PC-3 (cell line): ENCODE measurements at regions not wholly inside any gene's neighbourhood (a gene's known extent, or its start where the extent isn't known, plus 50 kb on each side); places are given as distances from the start of the nearest gene placed in this dataset.
A peak's percentile ranks its signal among the peaks of the same experiment; 100 is the strongest.

Experiments used
- ATAC-seq: fragments of 200-7000 bp; cut with Tn5 transposase; 2 replicates; pipeline ENCODE4 v1.9.1; 2020; ENCODE audit warnings: mild to moderate bottlenecking, moderate library complexity
- BruUV-seq: library from RNA; stranded (reverse); fragments of 400-500 nt; replicated peaks from 2 replicates; lab custom pipeline; 2021; lab: Mats Ljungman, UMichigan
- CTCF ChIA-PET: fragments of 300-600 bp; sonication (Branson Sonifier 250); formaldehyde crosslinking; loops from one replicate; lab custom pipeline; 2022; ENCODE audit warnings: antibody characterized with exemption; lab: Charles Lee
- POLR2A ChIA-PET: fragments of 300-600 bp; sonication (Branson Sonifier 250); formaldehyde crosslinking; loops from one replicate; lab custom pipeline; 2022; ENCODE audit warnings: antibody characterized with exemption; ENCODE audit not compliant: unreplicated experiment; lab: Charles Lee
- DNase-seq: peaks from one replicate; pipeline ENCODE4 v3.0.0-alpha.2; 2015
- H2AFZ ChIP-seq: fragments of 300-600 bp; sonication (generic); 2 replicates; pipeline ENCODE4 v1.6.0; 2016; ENCODE audit warnings: antibody characterized with exemption, low read length
- H3F3A ChIP-seq: fragments of 300-600 bp; sonication (generic); one replicate; pipeline ENCODE4 v1.6.0; 2017; ENCODE audit warnings: antibody characterized with exemption, low read length, control low read depth, mild to moderate bottlenecking; ENCODE audit not compliant: unreplicated experiment
- H3K27ac ChIP-seq: fragments of 300-600 bp; sonication (generic); 2 replicates; pipeline ENCODE4 v1.5.1; 2016; ENCODE audit warnings: mild to moderate bottlenecking, low read length
- H3K27me3 ChIP-seq: fragments of 300-600 bp; sonication (generic); 2 replicates; pipeline ENCODE4 v1.6.1; 2016; ENCODE audit warnings: low read length, mixed read lengths
- H3K36me3 ChIP-seq: fragments of 300-600 bp; sonication (generic); 2 replicates; pipeline ENCODE4 v1.6.1; 2016; ENCODE audit warnings: low read depth, mixed run types, low read length, mixed read lengths
- H3K4me1 ChIP-seq: fragments of 300-600 bp; sonication (generic); 2 replicates; pipeline ENCODE4 v1.5.1; 2016; ENCODE audit warnings: low read length; ENCODE audit not compliant: insufficient read depth
- H3K4me2 ChIP-seq: fragments of 300-600 bp; sonication (generic); 2 replicates; pipeline ENCODE4 v1.6.0; 2016; ENCODE audit warnings: low read length
- H3K4me3 ChIP-seq: fragments of 300-600 bp; sonication (generic); 2 replicates; pipeline ENCODE4 v1.5.1; 2016; ENCODE audit warnings: mild to moderate bottlenecking, low read length, mixed read lengths
- H3K79me2 ChIP-seq: fragments of 300-600 bp; sonication (generic); 2 replicates; pipeline ENCODE4 v1.6.1; 2017; ENCODE audit warnings: low read length, mixed read lengths
- H3K9ac ChIP-seq: fragments of 300-600 bp; sonication (generic); 2 replicates; pipeline ENCODE4 v1.6.0; 2016; ENCODE audit warnings: mild to moderate bottlenecking, low read length
- H3K9me2 ChIP-seq: fragments of 300-600 bp; sonication (generic); replicated peaks from 2 replicates; pipeline ENCODE4 v1.6.1; 2016; ENCODE audit warnings: mixed run types, low read length, mixed read lengths
- H3K9me3 ChIP-seq: fragments of 300-600 bp; sonication (generic); 2 replicates; pipeline ENCODE4 v1.6.1; 2016; ENCODE audit warnings: low read length, mixed read lengths
- H4K20me1 ChIP-seq: fragments of 300-600 bp; sonication (generic); 2 replicates; pipeline ENCODE4 v1.6.1; 2016; ENCODE audit warnings: low read length, mixed read lengths
- EZH2 ChIP-seq: fragments of 300-600 bp; sonication (generic); IDR thresholded peaks from one replicate; pipeline ENCODE4 v1.6.1; 2017; ENCODE audit warnings: antibody characterized with exemption, mild to moderate bottlenecking, low read length; ENCODE audit not compliant: unreplicated experiment
- EZH2phosphoT487 ChIP-seq: fragments of 300-600 bp; sonication (generic); IDR thresholded peaks from 2 replicates; pipeline ENCODE4 v1.6.1; 2018; ENCODE audit warnings: mild to moderate bottlenecking, antibody characterized with exemption, low read length, borderline replicate concordance
- intact Hi-C: fragments of 100-400 bp; cut with micrococcal nuclease; formaldehyde crosslinking; loops from 2 replicates; pipeline ENCODE4 v1.9.0; 2023
- TF ChIP-seq, protein P1 (sequence below): fragments of 300-600 bp; sonication (generic); conservative IDR thresholded peaks from 2 replicates; pipeline ENCODE4 v1.5.1; 2017; ENCODE audit warnings: antibody characterized with exemption, low read depth, mild to moderate bottlenecking, low read length

DNA sequence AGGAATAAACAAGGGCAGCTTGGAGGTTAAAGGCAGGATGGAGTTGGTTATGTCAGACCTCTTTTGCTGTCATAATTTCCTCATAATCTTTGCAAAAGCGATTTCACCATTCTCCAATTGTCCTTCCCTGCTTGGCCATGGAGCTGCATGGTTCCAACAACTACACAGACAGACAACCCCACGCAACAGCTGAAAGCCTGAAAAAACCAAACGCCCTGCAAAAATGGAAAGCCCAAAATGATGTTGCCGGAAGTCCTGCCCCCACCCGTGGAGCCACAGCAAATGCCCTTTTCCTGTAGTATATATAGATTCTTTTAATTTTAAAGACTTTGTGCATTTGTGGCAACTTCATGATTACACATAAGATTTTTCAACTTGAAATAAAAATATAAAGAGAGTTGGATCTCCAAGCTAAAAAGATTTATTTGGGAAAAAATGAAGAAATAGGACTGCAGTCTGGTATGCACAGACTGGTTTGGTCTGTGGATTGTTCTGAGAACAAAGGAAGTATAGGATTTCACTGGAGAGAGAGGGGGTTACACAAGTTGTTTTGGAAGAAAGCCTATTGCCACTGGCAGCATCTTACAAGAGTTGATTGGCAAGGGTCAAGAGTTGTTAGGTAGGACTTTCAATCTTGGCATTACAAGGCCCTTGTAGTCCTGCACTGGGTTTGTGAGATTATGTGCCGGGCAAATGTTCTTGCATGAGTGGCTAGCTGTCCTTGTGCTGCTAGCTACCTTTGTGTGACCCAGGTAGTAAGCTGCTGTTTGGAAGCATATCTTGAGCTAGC lies 190.0 kb downstream of the C6orf118 start:
- Histone ChIP-seq H3K9ac (peak overlapping the region; percentile 56), H4K20me1 (no peaks in the 10 kb centered on the region), H2AFZ (peak overlapping the region; percentile 49; the same call in 1 of the 2 replicates), H3K36me3 (no peaks in the 10 kb centered on the region), H3K4me3 (peak overlapping the region; percentile 25; the same call in 1 of the 2 replicates), H3K4me2 (peak overlapping the region; percentile 58), H3F3A (no peaks in the 10 kb centered on the region), H3K27me3 (no peaks in the 10 kb centered on the region), H3K4me1 (peaks cover 19% of the 10 kb centered on the region), H3K79me2 (no peaks in the 10 kb centered on the region), H3K9me2 (no peaks in the 10 kb centered on the region), H3K9me3 (no peaks in the 10 kb centered on the region), H3K27ac (peak overlapping the region; percentile 93)
- TF ChIP-seq EZH2phosphoT487 (no peak), EZH2 (no peak)
- TF ChIP-seq, protein P1, sequence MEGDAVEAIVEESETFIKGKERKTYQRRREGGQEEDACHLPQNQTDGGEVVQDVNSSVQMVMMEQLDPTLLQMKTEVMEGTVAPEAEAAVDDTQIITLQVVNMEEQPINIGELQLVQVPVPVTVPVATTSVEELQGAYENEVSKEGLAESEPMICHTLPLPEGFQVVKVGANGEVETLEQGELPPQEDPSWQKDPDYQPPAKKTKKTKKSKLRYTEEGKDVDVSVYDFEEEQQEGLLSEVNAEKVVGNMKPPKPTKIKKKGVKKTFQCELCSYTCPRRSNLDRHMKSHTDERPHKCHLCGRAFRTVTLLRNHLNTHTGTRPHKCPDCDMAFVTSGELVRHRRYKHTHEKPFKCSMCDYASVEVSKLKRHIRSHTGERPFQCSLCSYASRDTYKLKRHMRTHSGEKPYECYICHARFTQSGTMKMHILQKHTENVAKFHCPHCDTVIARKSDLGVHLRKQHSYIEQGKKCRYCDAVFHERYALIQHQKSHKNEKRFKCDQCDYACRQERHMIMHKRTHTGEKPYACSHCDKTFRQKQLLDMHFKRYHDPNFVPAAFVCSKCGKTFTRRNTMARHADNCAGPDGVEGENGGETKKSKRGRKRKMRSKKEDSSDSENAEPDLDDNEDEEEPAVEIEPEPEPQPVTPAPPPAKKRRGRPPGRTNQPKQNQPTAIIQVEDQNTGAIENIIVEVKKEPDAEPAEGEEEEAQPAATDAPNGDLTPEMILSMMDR, result no peak
- DNase-seq, result peak; percentile 76
- BruUV-seq, result no TSS peak
- POLR2A ChIA-PET, result no interaction called here
- intact Hi-C loops, result no loop called here
- CTCF ChIA-PET, result interaction anchor here (0.7 kb wide), 1 partner anchor 103 kb away, joined by 3 read pairs; no protein-coding TSS in a partner anchor
- ATAC-seq, result peak; percentile 55

DNA sequence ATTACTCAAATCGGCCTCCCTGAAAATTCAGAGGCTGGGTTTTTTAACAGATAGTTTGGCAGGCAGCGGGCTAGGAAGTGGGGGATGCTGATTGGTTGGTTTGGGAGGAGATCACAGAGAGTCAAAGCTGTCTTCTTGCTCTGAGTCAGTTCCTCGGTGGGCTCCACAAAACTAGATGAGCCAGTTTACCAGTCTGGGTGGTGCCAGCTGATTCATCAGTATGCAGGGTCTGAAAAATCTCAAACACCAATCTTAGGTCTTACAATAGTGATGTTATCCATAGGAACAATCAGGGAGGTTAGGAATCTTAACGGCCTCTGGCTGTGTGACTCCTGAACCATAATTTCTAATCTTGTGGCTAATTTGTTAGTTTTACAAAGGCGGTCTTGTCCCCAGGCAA lies 190.7 kb downstream of the C6orf118 start:
- POLR2A ChIA-PET, result no interaction called here
- TF ChIP-seq EZH2phosphoT487, result no peak
- TF ChIP-seq, protein P1, result no peak
- no peak for TF ChIP-seq EZH2
- Histone ChIP-seq H3K9me3 (no peaks in the 10 kb centered on the region), H3K4me2 (peak overlapping the region; percentile 58), H3K9me2 (no peaks in the 10 kb centered on the region), H3K4me1 (peaks cover 19% of the 10 kb centered on the region), H3K9ac (peak overlapping the region; percentile 56; the same call in 1 of the 2 replicates), H3K79me2 (no peaks in the 10 kb centered on the region), H3K27me3 (no peaks in the 10 kb centered on the region), H3K36me3 (no peaks in the 10 kb centered on the region), H3K27ac (peak overlapping the region; percentile 93), H2AFZ (0 out of 2 replicates have a peak overlapping the region, but pooled peaks have one; percentile 9), H4K20me1 (no peaks in the 10 kb centered on the region), H3K4me3 (peak overlapping the region; percentile 25; the same call in 1 of the 2 replicates), H3F3A (no peaks in the 10 kb centered on the region)
- CTCF ChIA-PET, result no interaction called here
- BruUV-seq, result no TSS peak
- ATAC-seq (peak; percentile 31; the same call in 1 of the 2 replicates), DNase-seq (peak; percentile 89)
- intact Hi-C loops, result no loop called here

DNA sequence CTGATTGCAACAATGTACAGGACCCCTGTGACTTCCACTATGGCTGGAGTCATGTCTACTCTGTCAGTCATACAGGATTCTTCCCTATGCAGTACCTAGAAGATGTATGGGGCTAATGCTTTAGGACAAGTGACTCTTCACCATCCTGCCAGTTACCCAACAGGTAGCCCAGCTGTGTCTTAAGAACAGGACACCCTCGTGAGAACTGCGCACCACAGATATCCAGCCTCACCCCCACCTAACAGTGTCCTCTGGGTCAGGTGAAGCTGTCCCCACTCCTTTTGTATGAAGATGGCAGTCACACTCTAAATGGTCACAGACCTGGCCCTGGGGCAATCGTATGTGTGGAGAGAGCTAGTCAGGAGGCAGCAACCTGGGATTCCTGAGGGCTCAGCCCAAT lies 191.6 kb downstream of the C6orf118 start:
- H3K9ac ChIP-seq, result no peak overlapping the region
- ATAC-seq (no peak), DNase-seq (no peak)
- no peaks in the 10 kb centered on the region for H3K36me3 ChIP-seq
- intact Hi-C loops, result no loop called here
- no peaks in the 10 kb centered on the region for H3F3A ChIP-seq
- TF ChIP-seq, protein P1, result no peak
- TF ChIP-seq EZH2, result no peak
- TF ChIP-seq EZH2phosphoT487, result no peak
- H3K4me3 ChIP-seq, result no peak overlapping the region
- H3K4me1 ChIP-seq, result peaks cover 19% of the 10 kb centered on the region
- ChIA-PET CTCF (no interaction called here), POLR2A (no interaction called here)
- H3K27ac ChIP-seq, result 0 out of 2 replicates have a peak overlapping the region, but pooled peaks have one; percentile 93
- no TSS peak for BruUV-seq
- no peaks in the 10 kb centered on the region for H3K9me2 ChIP-seq
- no peaks in the 10 kb centered on the region for H3K9me3 ChIP-seq
- no peak overlapping the region for H2AFZ ChIP-seq
- H3K27me3 ChIP-seq, result no peaks in the 10 kb centered on the region
- no peak overlapping the region for H3K4me2 ChIP-seq
- H3K79me2 ChIP-seq, result no peaks in the 10 kb centered on the region
- H4K20me1 ChIP-seq, result no peaks in the 10 kb centered on the region
